Nucleus accumbens (tissue), 56 donors: ENCODE measurements at regions not wholly inside any gene's neighbourhood (a gene's known extent, or its start where the extent isn't known, plus 50 kb on each side); places are given as distances from the start of the nearest gene placed in this dataset.
"Not testable (repeated sequence)": the region's sequence is repeated elsewhere in the genome, so short reads cannot be mapped to it uniquely, and the experiment has no call there.

Experiments used
- DNase-seq, 56 donors: peaks; one replicate each; lab custom pipeline; 2025; lab: John Stamatoyannopoulos, UW

GRCh38 chr13:42373048-42373812 lies 101.3 kb downstream of the AKAP11 start:
- no peak for DNase-seq

GRCh38 chr13:42375663-42376062 lies 103.7 kb downstream of the AKAP11 start:
- no peak for DNase-seq

- peak in 1 of 56 donors; percentile 29 for DNase-seq
Measured at GRCh38 chr13:42377640-42378382, 105.9 kb downstream of the AKAP11 start.

GRCh38 chr13:42378383-42378780 lies 106.4 kb downstream of the AKAP11 start:
- no peak for DNase-seq

GRCh38 chr13:42379241-42379640 lies 107.3 kb downstream of the AKAP11 start:
- DNase-seq = no peak

- no peak for DNase-seq
Measured at GRCh38 chr13:42380420-42381164, 108.6 kb downstream of the AKAP11 start.

- no peak for DNase-seq
Measured at GRCh38 chr13:42381165-42381425, 109.1 kb downstream of the AKAP11 start.

GRCh38 chr13:42381426-42381825 lies 109.5 kb downstream of the AKAP11 start:
- not testable (repeated sequence) for DNase-seq

- no peak for DNase-seq
Measured at GRCh38 chr13:42383025-42383424, 111.1 kb downstream of the AKAP11 start.

GRCh38 chr13:42384265-42384664 lies 112.3 kb downstream of the AKAP11 start:
- DNase-seq = no peak

- DNase-seq = no peak
Measured at GRCh38 chr13:42388326-42388725, 116.4 kb downstream of the AKAP11 start.

GRCh38 chr13:42389041-42389440 lies 117.1 kb downstream of the AKAP11 start:
- DNase-seq = no peak

- DNase-seq = no peak
Measured at GRCh38 chr13:42392180-42392579, 120.2 kb downstream of the AKAP11 start.

GRCh38 chr13:42392716-42393572 lies 121.0 kb downstream of the AKAP11 start:
- no peak for DNase-seq

GRCh38 chr13:42393573-42394360 lies 121.8 kb downstream of the AKAP11 start:
- DNase-seq = no peak

GRCh38 chr13:42394361-42394708 lies 122.4 kb downstream of the AKAP11 start:
- no peak for DNase-seq

GRCh38 chr13:42394711-42395085 lies 122.7 kb downstream of the AKAP11 start:
- no peak for DNase-seq

GRCh38 chr13:42395086-42395821 lies 123.3 kb downstream of the AKAP11 start:
- no peak for DNase-seq

- DNase-seq = no peak
Measured at GRCh38 chr13:42396501-42396900, 124.5 kb downstream of the AKAP11 start.
